GM23248 (cell line): ENCODE measurements at regions not wholly inside any gene's neighbourhood (a gene's known extent, or its start where the extent isn't known, plus 50 kb on each side); places are given as distances from the start of the nearest gene placed in this dataset.

Experiments used
- EZH2 ChIP-seq: fragments of 200-600 bp; sonication (generic); IDR thresholded peaks from 2 replicates; pipeline ENCODE4 v1.6.1; 2018; ENCODE audit warnings: antibody characterized with exemption, mild to moderate bottlenecking; ENCODE audit not compliant: insufficient read depth, poor library complexity, severe bottlenecking
- EZH2phosphoT487 ChIP-seq: fragments of 200-600 bp; sonication (generic); IDR thresholded peaks from 2 replicates; pipeline ENCODE4 v1.6.1; 2018; ENCODE audit warnings: antibody characterized with exemption, moderate library complexity, mild to moderate bottlenecking, low read depth; ENCODE audit not compliant: insufficient read depth

DNA sequence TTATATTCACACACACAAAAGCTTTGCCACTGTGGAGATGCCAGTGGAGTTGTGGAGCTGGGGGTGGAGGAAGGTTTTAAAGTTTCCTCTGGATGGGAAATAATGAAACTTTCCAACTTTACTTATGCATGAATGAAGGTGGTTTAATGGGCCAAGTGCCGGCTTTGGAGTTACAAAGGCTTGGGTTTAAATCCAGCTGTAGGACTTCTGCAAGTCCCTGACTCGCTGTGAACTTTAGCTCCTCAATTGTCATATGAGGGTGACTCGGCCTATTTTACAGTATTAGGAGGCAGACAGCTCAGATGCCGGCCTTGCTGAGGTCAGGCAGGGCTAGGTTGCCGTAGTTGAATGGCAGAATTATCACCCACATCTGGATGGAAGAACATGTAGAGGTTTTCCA lies 415.8 kb upstream of the TRIB2 start:
- TF ChIP-seq EZH2 = no peak
- no peak for TF ChIP-seq EZH2phosphoT487
